OCI-LY1 (cell line): ENCODE measurements at regions not wholly inside any gene's neighbourhood (a gene's known extent, or its start where the extent isn't known, plus 50 kb on each side); places are given as distances from the start of the nearest gene placed in this dataset.

Source experiments
- EZH2 ChIP-seq: fragments of 200-600 bp; sonication (generic), shearing (Covaris generic); IDR thresholded peaks from 2 replicates; pipeline ENCODE4 v1.8.0; 2017; ENCODE audit warnings: borderline replicate concordance, mixed run types, mild to moderate bottlenecking, antibody characterized with exemption, low read length, moderate library complexity, mixed read lengths
- TF ChIP-seq, protein P1 (sequence below): fragments of 200-600 bp; sonication (generic), shearing (Covaris generic); IDR thresholded peaks from 2 replicates; pipeline ENCODE4 v1.5.1; 2017; ENCODE audit warnings: mild to moderate bottlenecking, antibody characterized with exemption, low read length, moderate library complexity, mixed read lengths

DNA sequence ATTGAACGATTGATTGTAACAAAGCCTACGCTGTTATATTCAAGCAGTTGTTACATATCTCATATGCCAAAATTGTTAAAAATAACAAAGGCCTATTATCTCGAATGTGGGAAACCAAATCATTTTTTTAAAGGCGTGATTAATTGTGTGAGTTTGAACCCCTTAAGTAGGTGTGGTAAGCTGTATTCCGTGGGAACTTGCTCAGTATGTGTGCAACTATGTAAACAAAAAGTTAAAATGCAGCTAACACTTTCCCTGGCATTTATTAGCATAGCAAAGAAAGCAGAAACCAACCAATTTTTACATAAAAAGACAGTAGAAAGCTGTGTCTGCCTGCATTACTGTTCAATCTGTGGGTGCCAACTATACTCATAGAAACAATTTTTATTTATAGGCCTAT is 166.0 kb upstream of the HAND2 start:
- no peak for TF ChIP-seq EZH2
- TF ChIP-seq, protein P1, sequence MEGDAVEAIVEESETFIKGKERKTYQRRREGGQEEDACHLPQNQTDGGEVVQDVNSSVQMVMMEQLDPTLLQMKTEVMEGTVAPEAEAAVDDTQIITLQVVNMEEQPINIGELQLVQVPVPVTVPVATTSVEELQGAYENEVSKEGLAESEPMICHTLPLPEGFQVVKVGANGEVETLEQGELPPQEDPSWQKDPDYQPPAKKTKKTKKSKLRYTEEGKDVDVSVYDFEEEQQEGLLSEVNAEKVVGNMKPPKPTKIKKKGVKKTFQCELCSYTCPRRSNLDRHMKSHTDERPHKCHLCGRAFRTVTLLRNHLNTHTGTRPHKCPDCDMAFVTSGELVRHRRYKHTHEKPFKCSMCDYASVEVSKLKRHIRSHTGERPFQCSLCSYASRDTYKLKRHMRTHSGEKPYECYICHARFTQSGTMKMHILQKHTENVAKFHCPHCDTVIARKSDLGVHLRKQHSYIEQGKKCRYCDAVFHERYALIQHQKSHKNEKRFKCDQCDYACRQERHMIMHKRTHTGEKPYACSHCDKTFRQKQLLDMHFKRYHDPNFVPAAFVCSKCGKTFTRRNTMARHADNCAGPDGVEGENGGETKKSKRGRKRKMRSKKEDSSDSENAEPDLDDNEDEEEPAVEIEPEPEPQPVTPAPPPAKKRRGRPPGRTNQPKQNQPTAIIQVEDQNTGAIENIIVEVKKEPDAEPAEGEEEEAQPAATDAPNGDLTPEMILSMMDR, result no peak
